ENCODE measurements at regions not wholly inside any gene's neighbourhood (a gene's known extent, or its start where the extent isn't known, plus 50 kb on each side); places are given as distances from the start of the nearest gene placed in this dataset.
"Not testable (repeated sequence)": the region's sequence is repeated elsewhere in the genome, so short reads cannot be mapped to it uniquely, and the experiment has no call there.

DNA sequence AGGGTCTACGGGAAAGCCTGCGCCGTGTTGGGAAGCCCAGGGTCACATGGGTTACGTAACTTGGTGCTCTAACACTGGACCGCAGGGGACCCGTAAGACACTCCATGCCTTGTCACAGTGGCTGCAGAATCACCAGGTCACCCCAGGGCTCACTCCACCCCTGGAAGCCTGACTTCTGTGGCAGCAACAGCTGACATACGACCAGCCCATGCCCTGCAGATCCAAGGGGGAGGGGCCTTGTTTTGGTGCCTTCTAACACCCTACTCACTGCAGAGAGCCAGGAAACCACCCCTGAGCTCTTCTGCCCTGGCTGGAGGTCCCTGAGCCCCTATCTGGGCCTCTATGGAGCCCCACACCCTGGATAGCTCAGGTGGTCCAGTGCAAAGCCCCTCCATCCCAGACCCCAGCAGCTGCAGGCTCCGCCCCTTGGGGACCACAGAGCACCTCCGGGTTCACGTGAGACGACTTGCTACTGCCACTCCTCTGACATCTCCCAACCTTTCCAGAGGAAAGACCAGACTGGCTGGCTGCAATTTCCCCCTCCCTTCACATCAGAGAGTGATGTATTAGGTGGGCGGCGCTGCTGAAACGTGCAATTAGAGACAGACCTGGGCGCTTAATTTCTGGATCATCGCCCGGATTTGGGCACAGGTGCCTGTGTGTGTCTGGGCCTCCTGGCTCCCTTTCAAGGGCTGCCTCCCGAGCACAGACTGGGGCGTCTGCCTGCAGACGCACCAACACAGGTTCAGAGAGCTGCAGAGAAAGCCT, 296.6 kb upstream of the SFSWAP start:
- not testable (repeated sequence) for TF ChIP-seq CTCF (IDR thresholded peaks at IDR 0.05; ENCODE audit: control extremely low read depth in 1 of 3, insufficient read depth in 1 of 3, low read depth in 1 of 3, low read length in 3 of 3); RNF2 (IDR thresholded peaks at IDR 0.05; ENCODE audit: borderline replicate concordance, low read depth, low read length, missing control alignments, poor library complexity, severe bottlenecking); SP1 (IDR thresholded peaks at IDR 0.05; ENCODE audit: low read depth, low read length); POLR2A (IDR thresholded peaks at IDR 0.05; ENCODE audit: control extremely low read depth in 1 of 2, low read depth in 2 of 2, low read length in 2 of 2); ZNF274 (IDR thresholded peaks at IDR 0.05; ENCODE audit: borderline replicate concordance, extremely low read depth, low read length); CHD1 (IDR thresholded peaks at IDR 0.05; ENCODE audit: low read depth, low read length); RXRA (IDR thresholded peaks at IDR 0.05; ENCODE audit: insufficient read depth, low read depth, low read length); POLR2AphosphoS5 (IDR thresholded peaks at IDR 0.05; ENCODE audit: low read depth, low read length); EZH2 (IDR thresholded peaks at IDR 0.05; ENCODE audit: low read depth, low read length, severe bottlenecking)

Measured in H1 (cell line).